Gastrocnemius medialis (tissue), 4 donors: ENCODE measurements at regions not wholly inside any gene's neighbourhood (a gene's known extent, or its start where the extent isn't known, plus 50 kb on each side); places are given as distances from the start of the nearest gene placed in this dataset.

Source experiments
- CTCF ChIP-seq, 5 experiments: fragments of 450-650 bp in 3 of 5; fragments of 200-600 bp in 2 of 5; sonication (generic) in 2 of 5; IDR thresholded peaks in 4 of 5; conservative IDR thresholded peaks in 1 of 5; 1 replicate in 4 of 5; 2 replicates in 1 of 5; pipeline ENCODE4 v1.5.1; 2016 to 2019; ENCODE audit warnings: antibody characterized with exemption in 5 of 5, mild to moderate bottlenecking in 3 of 5, moderate library complexity in 3 of 5
- POLR2A ChIP-seq, 2 donors: fragments of 450-650 bp; IDR thresholded peaks; one replicate each; pipeline ENCODE4 v1.6.1; 2017; ENCODE audit warnings: antibody characterized with exemption in 2 of 2, mild to moderate bottlenecking in 2 of 2, moderate library complexity in 2 of 2

- TF ChIP-seq CTCF (IDR thresholded peaks at IDR 0.05 in 4 of 5, conservative IDR thresholded peaks at IDR 0.05 in 1 of 5), result no peak
- TF ChIP-seq POLR2A (IDR thresholded peaks at IDR 0.05), result no peak
Observed at GRCh38 chr2:39870871-39871270, 91.8 kb upstream of the THUMPD2 start.
